Liver (tissue), 8 donors: ENCODE measurements at regions not wholly inside any gene's neighbourhood (a gene's known extent, or its start where the extent isn't known, plus 50 kb on each side); places are given as distances from the start of the nearest gene placed in this dataset.

Source experiments
- DNase-seq: peaks from one replicate; pipeline ENCODE4 v3.0.0-alpha.2; 2017; ENCODE audit warnings: low spot score
- H3K27ac ChIP-seq, 2 donors: one replicate each; pipeline ENCODE4 v1.7.0; 2013; ENCODE audit warnings: inconsistent platforms in 2 of 2, low read length in 2 of 2, control low read depth in 1 of 2, low read depth in 1 of 2, mild to moderate bottlenecking in 1 of 2
- H3K27me3 ChIP-seq, 4 donors: one replicate each; pipeline versions ENCODE4 v1.6.1 to v1.7.0; 2013; ENCODE audit warnings: low read length in 3 of 4, inconsistent platforms in 1 of 4, mild to moderate bottlenecking in 1 of 4, moderate library complexity in 1 of 4; ENCODE audit not compliant: control insufficient read depth in 4 of 4, insufficient read depth in 4 of 4
- H3K36me3 ChIP-seq, 4 donors: one replicate each; pipeline versions ENCODE4 v1.6.1 to v1.7.0; 2013; ENCODE audit warnings: low read length in 3 of 4, mild to moderate bottlenecking in 3 of 4, low read depth in 1 of 4, moderate library complexity in 1 of 4; ENCODE audit not compliant: control insufficient read depth in 4 of 4, insufficient read depth in 3 of 4
- H3K4me1 ChIP-seq, 4 donors: one replicate each; pipeline versions ENCODE4 v1.6.1 to v1.7.0; 2013; ENCODE audit warnings: low read length in 3 of 4, mild to moderate bottlenecking in 3 of 4, moderate library complexity in 1 of 4; ENCODE audit not compliant: control insufficient read depth in 4 of 4, insufficient read depth in 4 of 4
- H3K4me3 ChIP-seq, 3 donors: one replicate each; pipeline versions ENCODE4 v1.6.1 to v1.7.0; 2013; ENCODE audit warnings: low read length in 3 of 3, control low read depth in 1 of 3, low read depth in 1 of 3, mild to moderate bottlenecking in 1 of 3
- H3K9ac ChIP-seq, 2 donors: one replicate each; pipeline ENCODE4 v1.7.0; 2013; ENCODE audit warnings: low read length in 2 of 2, mild to moderate bottlenecking in 2 of 2, moderate library complexity in 2 of 2, control low read depth in 1 of 2, low read depth in 1 of 2
- H3K9me3 ChIP-seq, 4 donors: one replicate each; pipeline versions ENCODE4 v1.6.1 to v1.7.0; 2013; ENCODE audit warnings: low read length in 3 of 4; ENCODE audit not compliant: control insufficient read depth in 4 of 4
- EGR1 ChIP-seq, 2 donors: IDR thresholded peaks; 2 replicates each; pipeline ENCODE4 v1.6.1; 2016 to 2018; ENCODE audit warnings: antibody characterized with exemption in 2 of 2, low read depth in 2 of 2
- FOXA1 ChIP-seq: IDR thresholded peaks from 2 replicates; pipeline ENCODE4 v1.6.1; 2016; ENCODE audit warnings: antibody characterized with exemption
- FOXA2 ChIP-seq: IDR thresholded peaks from 2 replicates; pipeline ENCODE4 v1.6.1; 2016; ENCODE audit warnings: antibody characterized with exemption
- GABPA ChIP-seq, 2 donors: IDR thresholded peaks in 1 of 2; conservative IDR thresholded peaks in 1 of 2; 2 replicates each; pipeline ENCODE4 v1.6.1; 2016; ENCODE audit warnings: antibody characterized with exemption in 2 of 2, mild to moderate bottlenecking in 1 of 2, moderate library complexity in 1 of 2
- HNF4A ChIP-seq, 2 donors: conservative IDR thresholded peaks; 2 replicates each; pipeline ENCODE4 v1.6.1; 2016; ENCODE audit warnings: antibody characterized with exemption in 2 of 2, mild to moderate bottlenecking in 2 of 2
- HNF4G ChIP-seq: IDR thresholded peaks from 2 replicates; pipeline ENCODE4 v1.6.1; 2016; ENCODE audit warnings: antibody characterized with exemption
- JUND ChIP-seq, 2 donors: IDR thresholded peaks; 2 replicates each; pipeline ENCODE4 v1.6.1; 2016; ENCODE audit warnings: antibody characterized with exemption in 2 of 2
- NR2F2 ChIP-seq: IDR thresholded peaks from 2 replicates; pipeline ENCODE4 v1.6.1; 2016; ENCODE audit warnings: antibody characterized with exemption
- RAD21 ChIP-seq, 2 donors: IDR thresholded peaks; 2 replicates each; pipeline ENCODE4 v1.6.1; 2016; ENCODE audit warnings: antibody characterized with exemption in 2 of 2, mild to moderate bottlenecking in 2 of 2
- REST ChIP-seq: IDR thresholded peaks from 2 replicates; pipeline ENCODE4 v1.6.1; 2016; ENCODE audit warnings: antibody characterized with exemption, mild to moderate bottlenecking
- RXRA ChIP-seq, 2 donors: IDR thresholded peaks; 2 replicates each; pipeline ENCODE4 v1.6.1; 2017 to 2018; ENCODE audit warnings: antibody characterized with exemption in 2 of 2, mild to moderate bottlenecking in 1 of 2
- SP1 ChIP-seq: IDR thresholded peaks from 2 replicates; pipeline ENCODE4 v1.6.1; 2018; ENCODE audit warnings: antibody characterized with exemption, mild to moderate bottlenecking
- TAF1 ChIP-seq: conservative IDR thresholded peaks from 2 replicates; pipeline ENCODE4 v1.6.1; 2016; ENCODE audit warnings: antibody characterized with exemption, mild to moderate bottlenecking
- YY1 ChIP-seq: IDR thresholded peaks from 2 replicates; pipeline ENCODE4 v1.6.1; 2016; ENCODE audit warnings: antibody characterized with exemption, mild to moderate bottlenecking
- ZBTB33 ChIP-seq: IDR thresholded peaks from 2 replicates; pipeline ENCODE4 v1.6.1; 2016; ENCODE audit warnings: antibody characterized with exemption
- WGBS: extraction: QIAGEN DNeasy Blood & Tissue Kit; methylation state at CpG from one replicate; pipeline ENCODE4 v1.1.7; 2013; 5-methylcytosine and 5-hydroxymethylcytosine counted together
- TF ChIP-seq, protein P1 (sequence below): fragments of 150-350 bp; IDR thresholded peaks from 2 replicates; pipeline ENCODE4 v1.5.1; 2017; ENCODE audit warnings: improper control_type of control experiment, low read depth, low read length; ENCODE audit not compliant: missing input control
- TF ChIP-seq, protein P2 (sequence below): IDR thresholded peaks from 2 replicates; pipeline ENCODE4 v1.6.1; 2016; ENCODE audit warnings: antibody characterized with exemption
- TF ChIP-seq, protein P3 (sequence below): IDR thresholded peaks from 2 replicates; pipeline ENCODE4 v1.6.1; 2016; ENCODE audit warnings: antibody characterized with exemption
- donor health status: healthy.
- donor health status: healthy.
- donor health status: healthy.
- donor health status: healthy.
- donor health status: healthy.

GRCh38 chr2:173802518-173802917 lies 162.7 kb downstream of the SP3 start (continued):
- no peak for TF ChIP-seq REST
- TF ChIP-seq GABPA (IDR thresholded peaks at IDR 0.05 in 1 of 2, conservative IDR thresholded peaks at IDR 0.05 in 1 of 2) = no peak

GRCh38 chr2:173803449-173803848 lies 161.7 kb downstream of the SP3 start:
- Histone ChIP-seq H3K4me3 (no peak overlapping the region), H3K4me1 (no peaks in the 10 kb centered on the region), H3K27ac (no peak overlapping the region), H3K36me3 (no peaks in the 10 kb centered on the region), H3K27me3 (peaks cover 0 to 3% (median 0%) of the 10 kb centered on the region in 4 donors), H3K9me3 (no peaks in the 10 kb centered on the region), H3K9ac (no peak overlapping the region)
- 95% methylated on average over 1 of the region's 1 CpG for WGBS
- TF ChIP-seq NR2F2 (no peak), TAF1 (no peak), REST (no peak), RXRA (IDR thresholded peaks at IDR 0.05) (no peak), EGR1 (IDR thresholded peaks at IDR 0.05; ENCODE audit: low read depth in 2 of 2) (no peak), FOXA2 (no peak), SP1 (no peak), HNF4A (conservative IDR thresholded peaks at IDR 0.05) (no peak), ZBTB33 (no peak), GABPA (IDR thresholded peaks at IDR 0.05 in 1 of 2, conservative IDR thresholded peaks at IDR 0.05 in 1 of 2) (no peak), FOXA1 (no peak), JUND (IDR thresholded peaks at IDR 0.05) (no peak), HNF4G (no peak), RAD21 (IDR thresholded peaks at IDR 0.05) (no peak), YY1 (no peak)
- TF ChIP-seq, protein P1, sequence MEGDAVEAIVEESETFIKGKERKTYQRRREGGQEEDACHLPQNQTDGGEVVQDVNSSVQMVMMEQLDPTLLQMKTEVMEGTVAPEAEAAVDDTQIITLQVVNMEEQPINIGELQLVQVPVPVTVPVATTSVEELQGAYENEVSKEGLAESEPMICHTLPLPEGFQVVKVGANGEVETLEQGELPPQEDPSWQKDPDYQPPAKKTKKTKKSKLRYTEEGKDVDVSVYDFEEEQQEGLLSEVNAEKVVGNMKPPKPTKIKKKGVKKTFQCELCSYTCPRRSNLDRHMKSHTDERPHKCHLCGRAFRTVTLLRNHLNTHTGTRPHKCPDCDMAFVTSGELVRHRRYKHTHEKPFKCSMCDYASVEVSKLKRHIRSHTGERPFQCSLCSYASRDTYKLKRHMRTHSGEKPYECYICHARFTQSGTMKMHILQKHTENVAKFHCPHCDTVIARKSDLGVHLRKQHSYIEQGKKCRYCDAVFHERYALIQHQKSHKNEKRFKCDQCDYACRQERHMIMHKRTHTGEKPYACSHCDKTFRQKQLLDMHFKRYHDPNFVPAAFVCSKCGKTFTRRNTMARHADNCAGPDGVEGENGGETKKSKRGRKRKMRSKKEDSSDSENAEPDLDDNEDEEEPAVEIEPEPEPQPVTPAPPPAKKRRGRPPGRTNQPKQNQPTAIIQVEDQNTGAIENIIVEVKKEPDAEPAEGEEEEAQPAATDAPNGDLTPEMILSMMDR = no peak
- TF ChIP-seq, protein P2, sequence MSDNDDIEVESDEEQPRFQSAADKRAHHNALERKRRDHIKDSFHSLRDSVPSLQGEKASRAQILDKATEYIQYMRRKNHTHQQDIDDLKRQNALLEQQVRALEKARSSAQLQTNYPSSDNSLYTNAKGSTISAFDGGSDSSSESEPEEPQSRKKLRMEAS = no peak
- TF ChIP-seq, protein P3, sequence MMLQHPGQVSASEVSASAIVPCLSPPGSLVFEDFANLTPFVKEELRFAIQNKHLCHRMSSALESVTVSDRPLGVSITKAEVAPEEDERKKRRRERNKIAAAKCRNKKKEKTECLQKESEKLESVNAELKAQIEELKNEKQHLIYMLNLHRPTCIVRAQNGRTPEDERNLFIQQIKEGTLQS = no peak
- DNase-seq = no peak
